PFSK-1 (cell line): ENCODE measurements at regions not wholly inside any gene's neighbourhood (a gene's known extent, or its start where the extent isn't known, plus 50 kb on each side); places are given as distances from the start of the nearest gene placed in this dataset.

Source experiments
- POLR2AphosphoS5 ChIP-seq: IDR thresholded peaks from 2 replicates; pipeline ENCODE4 v1.6.1; 2012; ENCODE audit warnings: low read depth, mild to moderate bottlenecking, control low read depth, low read length, moderate library complexity
- TAF1 ChIP-seq: IDR thresholded peaks from 2 replicates; pipeline ENCODE4 v1.6.1; 2012; ENCODE audit warnings: low read length, control low read depth, borderline replicate concordance; ENCODE audit not compliant: insufficient read depth

GRCh38 chr3:197440717-197441303 is 115.0 kb downstream of the BDH1 start:
- TF ChIP-seq POLR2AphosphoS5 (no peak), TAF1 (no peak)
